ENCODE measurements at regions not wholly inside any gene's neighbourhood (a gene's known extent, or its start where the extent isn't known, plus 50 kb on each side); places are given as distances from the start of the nearest gene placed in this dataset.

- no peaks in the 10 kb centered on the region for H3K27me3 Mint-ChIP-seq (ENCODE audit: insufficient read depth, low read depth, poor library complexity)
These were observed 191.9 kb upstream of the GAS1 start for GRCh38 chr9:87139099-87139730.

More at GRCh38 chr9:87139099-87139730, 191.9 kb upstream of the GAS1 start:
- no peak overlapping the region for H3K4me3 ChIP-seq
- no peak for DNase-seq (ENCODE audit: low spot score)
- ATAC-seq: no peak
- no peak overlapping the region for H3K4me2 ChIP-seq
- H3K27me3 ChIP-seq (ENCODE audit: insufficient read depth): no peaks in the 10 kb centered on the region
- Mint-ChIP-seq H3K36me3 (ENCODE audit: low read depth) (no peaks in the 10 kb centered on the region), H3K9me3 (no peaks in the 10 kb centered on the region), H3K4me1 (peaks cover 7% of the 10 kb centered on the region; the same call in 2 of the 3 replicates), H3K4me3 (no peak overlapping the region), H3K27ac (no peak overlapping the region)
- no peaks in the 10 kb centered on the region for H3K79me2 ChIP-seq (replicated peaks; ENCODE audit: insufficient read depth)
- no peaks in the 10 kb centered on the region for H4K20me1 ChIP-seq (replicated peaks; ENCODE audit: insufficient read depth)
- no peaks in the 10 kb centered on the region for H3F3A ChIP-seq (replicated peaks; ENCODE audit: low read depth)
- H3K4me1 ChIP-seq (ENCODE audit: insufficient read depth): no peaks in the 10 kb centered on the region
- H3K27ac ChIP-seq (ENCODE audit: low read depth): no peak overlapping the region
- no peak overlapping the region for H2AFZ ChIP-seq
- no peaks in the 10 kb centered on the region for H3K36me3 ChIP-seq (ENCODE audit: insufficient read depth)
- H3K9me2 ChIP-seq (ENCODE audit: insufficient read depth): 0 out of 2 replicates have a peak, but pooled peaks cover 3% of the 10 kb centered on the region
- no peak for TF ChIP-seq ZNF462 (CRISPR knock-in tag; IDR thresholded peaks at IDR 0.05)
- TF ChIP-seq CREB1 (CRISPR knock-in tag; IDR thresholded peaks at IDR 0.05; ENCODE audit: low read depth): no peak
- TF ChIP-seq EZH2 (IDR thresholded peaks at IDR 0.05; ENCODE audit: low read depth, unreplicated experiment): no peak
- no peak for TF ChIP-seq POLR2AphosphoS5 (IDR thresholded peaks at IDR 0.05; ENCODE audit: low read depth)
- TF ChIP-seq ZNF331 (CRISPR knock-in tag; IDR thresholded peaks at IDR 0.05; ENCODE audit: low read depth): no peak
- TF ChIP-seq JUNB (IDR thresholded peaks at IDR 0.05; ENCODE audit: unreplicated experiment): no peak
- no peak for TF ChIP-seq ETS1 (IDR thresholded peaks at IDR 0.05)
